H1 (cell line): ENCODE measurements at regions not wholly inside any gene's neighbourhood (a gene's known extent, or its start where the extent isn't known, plus 50 kb on each side); places are given as distances from the start of the nearest gene placed in this dataset.

Source experiments
- CTCF ChIA-PET: fragments of 300-600 bp; sonication (Branson Sonifier 250); formaldehyde crosslinking; loops from one replicate; lab custom pipeline; 2021; ENCODE audit not compliant: partially characterized antibody; lab: Charles Lee
- POLR2A ChIA-PET: fragments of 300-600 bp; sonication (Branson Sonifier 250); formaldehyde crosslinking; loops from one replicate; lab custom pipeline; 2021; ENCODE audit warnings: inconsistent platforms; ENCODE audit not compliant: partially characterized antibody; lab: Charles Lee
- DNase-seq, 2 experiments: peaks; one replicate each; pipeline versions ENCODE4 v3.0.0 to v3.0.0-alpha.2; 2010 to 2022; ENCODE audit warnings: low spot score in 2 of 2, low read depth in 1 of 2, mixed read lengths in 1 of 2
- FAIRE-seq: peaks from 2 replicates; lab custom pipeline; 2011; peaks lifted over from hg19 to GRCh38; lab: Jason Lieb, UNC
- H2AFZ ChIP-seq: 2 replicates; pipeline ENCODE4 v1.8.1; 2012; ENCODE audit warnings: low read length, inconsistent platforms
- H2AK5ac ChIP-seq: 2 replicates; pipeline ENCODE4 v1.6.1; 2013; ENCODE audit warnings: low read depth, low read length
- H2BK120ac ChIP-seq: replicated peaks from 2 replicates; pipeline ENCODE3; 2013; ENCODE audit warnings: low read depth, low read length, inconsistent platforms
- H2BK12ac ChIP-seq: 2 replicates; pipeline ENCODE4 v1.6.1; 2013; ENCODE audit warnings: low read depth, low read length
- H2BK15ac ChIP-seq: 2 replicates; pipeline ENCODE4 v1.6.1; 2013; ENCODE audit warnings: low read length
- H2BK20ac ChIP-seq: 2 replicates; pipeline ENCODE4 v1.6.1; 2013; ENCODE audit warnings: low read length
- H2BK5ac ChIP-seq: 2 replicates; pipeline ENCODE4 v1.6.1; 2013; ENCODE audit warnings: low read depth, low read length
- H3K14ac ChIP-seq: 2 replicates; pipeline ENCODE4 v1.6.1; 2013; ENCODE audit warnings: inconsistent platforms; ENCODE audit not compliant: insufficient read length
- H3K18ac ChIP-seq: 2 replicates; pipeline ENCODE4 v1.6.1; 2013; ENCODE audit warnings: low read length; ENCODE audit errors: extremely low read depth
- H3K23ac ChIP-seq: 2 replicates; pipeline ENCODE4 v1.6.1; 2013; ENCODE audit warnings: inconsistent platforms; ENCODE audit not compliant: insufficient read length
- H3K23me2 ChIP-seq: 2 replicates; pipeline ENCODE4 v1.6.1; 2013; ENCODE audit warnings: low read depth, low read length
- H3K27ac ChIP-seq: 2 replicates; pipeline ENCODE4 v1.6.1; 2011; ENCODE audit warnings: low read depth, low read length, inconsistent platforms
- H3K27me3 ChIP-seq, 4 experiments: replicated peaks in 1 of 4; 1 replicate in 1 of 4; 2 replicates in 3 of 4; pipeline versions ENCODE4 v1.6.1 to v1.8.1; 2011 to 2013; ENCODE audit warnings: low read length in 3 of 4, mild to moderate bottlenecking in 3 of 4, inconsistent platforms in 2 of 4, mixed read lengths in 2 of 4, moderate library complexity in 1 of 4; ENCODE audit not compliant: control insufficient read depth in 3 of 4, insufficient read depth in 3 of 4; ENCODE audit errors: extremely low read depth in 1 of 4
- H3K36me3 ChIP-seq, 4 experiments: 2 replicates each; pipeline versions ENCODE4 v1.6.1 to v1.8.1; 2011 to 2013; ENCODE audit warnings: mild to moderate bottlenecking in 4 of 4, low read length in 3 of 4, moderate library complexity in 2 of 4, control low read depth in 1 of 4, inconsistent platforms in 1 of 4; ENCODE audit not compliant: insufficient read depth in 4 of 4, control insufficient read depth in 2 of 4
- H3K4ac ChIP-seq: replicated peaks from 2 replicates; pipeline ENCODE3; 2013; ENCODE audit warnings: low read length, low read depth, mixed read lengths, inconsistent platforms; ENCODE audit not compliant: insufficient read length
- H3K4me1 ChIP-seq, 4 experiments: replicated peaks in 1 of 4; 1 replicate in 1 of 4; 2 replicates in 3 of 4; pipeline versions ENCODE4 v1.6.1 to v1.8.1; 2011 to 2013; ENCODE audit warnings: low read length in 3 of 4, inconsistent platforms in 2 of 4, mixed read lengths in 1 of 4; ENCODE audit not compliant: insufficient read depth in 4 of 4, control insufficient read depth in 3 of 4
- H3K4me2 ChIP-seq, 2 experiments: 2 replicates each; pipeline versions ENCODE4 v1.6.1 to v1.8.1; 2011 to 2013; ENCODE audit warnings: low read depth in 2 of 2, low read length in 2 of 2, control low read depth in 1 of 2, inconsistent platforms in 1 of 2, mild to moderate bottlenecking in 1 of 2; ENCODE audit not compliant: insufficient read depth in 1 of 2
- H3K4me3 ChIP-seq, 4 experiments: fragments of 200-600, 300-600 bp in 1 of 4; sonication (generic), shearing (Covaris generic), sonication (Bioruptor Twin) in 1 of 4; 2 replicates each; pipeline versions ENCODE4 v1.5.1 to v1.8.1; 2011 to 2016; ENCODE audit warnings: low read length in 4 of 4, low read depth in 3 of 4, control low read depth in 2 of 4, inconsistent platforms in 2 of 4, mild to moderate bottlenecking in 2 of 4, mixed read lengths in 1 of 4, moderate library complexity in 1 of 4; ENCODE audit not compliant: insufficient read depth in 2 of 4; ENCODE audit errors: extremely low read depth in 1 of 4
- H3K56ac ChIP-seq: replicated peaks from 2 replicates; pipeline ENCODE3; 2013; ENCODE audit warnings: low read depth, mild to moderate bottlenecking, mixed read lengths, low read length, inconsistent platforms; ENCODE audit not compliant: insufficient read length
- H3K79me1 ChIP-seq: 2 replicates; pipeline ENCODE4 v1.6.1; 2013; ENCODE audit warnings: low read depth, low read length, control low read depth
- H3K79me2 ChIP-seq, 2 experiments: 2 replicates each; pipeline versions ENCODE4 v1.6.1 to v1.8.1; 2012 to 2013; ENCODE audit warnings: low read length in 2 of 2, mild to moderate bottlenecking in 2 of 2, inconsistent platforms in 1 of 2; ENCODE audit not compliant: insufficient read depth in 2 of 2, control insufficient read depth in 1 of 2
- H3K9ac ChIP-seq, 4 experiments: replicated peaks in 1 of 4; 1 replicate in 1 of 4; 2 replicates in 3 of 4; pipeline versions ENCODE4 v1.6.1 to v1.8.1; 2011 to 2013; ENCODE audit warnings: low read depth in 3 of 4, low read length in 3 of 4, control low read depth in 2 of 4, mild to moderate bottlenecking in 2 of 4, moderate library complexity in 2 of 4, inconsistent platforms in 1 of 4; ENCODE audit errors: extremely low read depth in 1 of 4
- H3K9me3 ChIP-seq, 2 experiments: 2 replicates each; pipeline versions ENCODE4 v1.6.1 to v1.8.1; 2012 to 2013; ENCODE audit warnings: mild to moderate bottlenecking in 2 of 2, moderate library complexity in 2 of 2, control low read depth in 1 of 2, inconsistent platforms in 1 of 2, low read depth in 1 of 2, low read length in 1 of 2, mixed read lengths in 1 of 2; ENCODE audit not compliant: insufficient read depth in 2 of 2
- H4K20me1 ChIP-seq, 2 experiments: replicated peaks in 1 of 2; 2 replicates each; pipeline versions ENCODE3 to v1.8.1; 2011 to 2013; ENCODE audit warnings: inconsistent platforms in 2 of 2, low read length in 2 of 2, mild to moderate bottlenecking in 1 of 2; ENCODE audit not compliant: insufficient read depth in 2 of 2, control insufficient read depth in 1 of 2
- H4K5ac ChIP-seq: 2 replicates; pipeline ENCODE4 v1.6.1; 2013; ENCODE audit warnings: low read length, low read depth, mixed read lengths, inconsistent platforms; ENCODE audit not compliant: insufficient read length
- H4K8ac ChIP-seq: 2 replicates; pipeline ENCODE4 v1.8.0; 2013; ENCODE audit warnings: mild to moderate bottlenecking, moderate library complexity, low read length, inconsistent platforms; ENCODE audit not compliant: insufficient read depth; ENCODE audit errors: extremely low read depth
- H4K91ac ChIP-seq: replicated peaks from 2 replicates; pipeline ENCODE3; 2013; ENCODE audit warnings: low read length, mixed read lengths, inconsistent platforms; ENCODE audit not compliant: insufficient read length
- ATF3 ChIP-seq: IDR thresholded peaks from 2 replicates; pipeline ENCODE4 v1.6.1; 2011; ENCODE audit warnings: low read depth, mild to moderate bottlenecking, low read length; ENCODE audit not compliant: insufficient read depth
- EGR1 ChIP-seq: IDR thresholded peaks from 2 replicates; pipeline ENCODE4 v1.6.1; 2011; ENCODE audit warnings: low read depth, low read length, borderline replicate concordance
- EP300 ChIP-seq, 2 experiments: IDR thresholded peaks; 1 replicate in 1 of 2; 2 replicates in 1 of 2; pipeline ENCODE4 v1.6.1; 2011 to 2012; ENCODE audit warnings: low read depth in 2 of 2, low read length in 2 of 2, mild to moderate bottlenecking in 2 of 2, borderline replicate concordance in 1 of 2, inconsistent platforms in 1 of 2, moderate library complexity in 1 of 2
- GTF2F1 ChIP-seq: IDR thresholded peaks from 2 replicates; pipeline ENCODE4 v1.6.1; 2012; ENCODE audit warnings: low read depth, low read length, improper control_type of control experiment, borderline replicate concordance
- HDAC2 ChIP-seq, 2 experiments: fragments of 300-600 bp in 1 of 2; sonication (generic) in 1 of 2; IDR thresholded peaks; 2 replicates each; pipeline ENCODE4 v1.6.1; 2011 to 2012; ENCODE audit warnings: low read depth in 2 of 2, low read length in 2 of 2, mild to moderate bottlenecking in 2 of 2, moderate library complexity in 2 of 2, borderline replicate concordance in 1 of 2, inconsistent platforms in 1 of 2
- KDM1A ChIP-seq: fragments of 200-600, 300-600 bp; sonication (generic); IDR thresholded peaks from 2 replicates; pipeline ENCODE4 v1.7.1; 2016; ENCODE audit warnings: mild to moderate bottlenecking, low read length, borderline replicate concordance
- KDM5A ChIP-seq: fragments of 200-600 bp; IDR thresholded peaks from 2 replicates; pipeline ENCODE4 v1.7.1; 2012; ENCODE audit warnings: mild to moderate bottlenecking, low read length, inconsistent platforms, mixed read lengths
- PHF8 ChIP-seq: fragments of 200-600 bp; sonication (generic); conservative IDR thresholded peaks from 2 replicates; pipeline ENCODE4 v1.7.1; 2012; ENCODE audit warnings: low read depth, mild to moderate bottlenecking, inconsistent platforms, low read length, moderate library complexity
- SIN3A ChIP-seq, 2 experiments: IDR thresholded peaks in 1 of 2; conservative IDR thresholded peaks in 1 of 2; 2 replicates each; pipeline ENCODE4 v1.6.1; 2011 to 2012; ENCODE audit warnings: low read length in 2 of 2, improper control_type of control experiment in 1 of 2, low read depth in 1 of 2, mild to moderate bottlenecking in 1 of 2
- SIRT6 ChIP-seq: IDR thresholded peaks from one replicate; pipeline ENCODE4 v1.7.1; 2012; ENCODE audit warnings: low read length, inconsistent platforms
- SRF ChIP-seq: IDR thresholded peaks from 2 replicates; pipeline ENCODE4 v1.6.1; 2011; ENCODE audit warnings: mild to moderate bottlenecking, low read depth, low read length, moderate library complexity
- SUZ12 ChIP-seq: fragments of 200-600 bp; sonication (generic); IDR thresholded peaks from 2 replicates; pipeline ENCODE4 v1.6.1; 2012; ENCODE audit warnings: mild to moderate bottlenecking, inconsistent platforms, low read length, moderate library complexity, mixed read lengths
- TAF7 ChIP-seq: optimal IDR thresholded peaks from 2 replicates; pipeline ENCODE3; 2011; ENCODE audit warnings: low read depth, mild to moderate bottlenecking, inconsistent platforms, low read length, moderate library complexity, borderline replicate concordance
- WGBS, 2 experiments: shearing (Covaris generic) in 1 of 2; methylation state at CpG; one replicate each; pipeline versions ENCODE4 v1.1.6 to v1.1.7; 2013 to 2015; ENCODE audit warnings: low lambda C conversion rate in 2 of 2, mixed read lengths in 2 of 2, inconsistent platforms in 1 of 2, low coverage in 1 of 2, missing lambda C conversion rate in 1 of 2; ENCODE audit not compliant: insufficient replicate concordance in 2 of 2, insufficient coverage in 1 of 2, insufficient read length in 1 of 2; ENCODE audit errors: extremely low coverage in 1 of 2, missing lambda C conversion rate in 1 of 2; 5-methylcytosine and 5-hydroxymethylcytosine counted together

DNA sequence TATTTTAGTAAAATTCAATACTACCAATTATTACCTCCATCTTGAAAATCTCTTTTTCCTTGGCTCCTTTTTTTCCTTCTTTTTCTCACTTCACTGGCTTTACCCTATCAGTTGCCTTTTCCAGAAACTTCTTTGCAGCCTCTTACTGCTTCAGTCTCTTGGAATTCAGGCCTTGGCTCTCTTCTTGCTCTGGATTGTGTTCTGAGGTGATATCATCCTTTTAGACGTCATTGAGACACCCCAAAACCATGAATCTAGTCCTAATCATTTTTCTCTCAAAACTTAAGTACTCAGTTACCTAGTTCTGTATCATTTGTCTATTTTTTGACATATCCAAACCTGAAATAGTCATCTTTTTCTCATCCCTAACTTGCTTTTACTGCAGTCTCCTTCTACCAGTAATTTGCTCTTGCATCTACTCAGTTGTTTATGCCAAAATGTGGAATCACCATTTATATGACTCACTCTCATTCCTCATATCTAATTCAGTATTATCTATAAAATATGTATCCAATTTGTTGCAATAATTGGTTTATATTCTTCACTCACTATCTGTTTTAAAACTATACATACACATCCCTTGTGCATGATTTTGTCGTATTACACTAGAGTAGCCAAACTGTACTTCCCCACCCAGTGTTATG lies 703.2 kb upstream of the CCDC54 start:
- Histone ChIP-seq H2BK15ac (no peak overlapping the region), H2BK5ac (no peak overlapping the region), H3K23me2 (peaks cover 1% of the 10 kb centered on the region; the same call in 1 of the 2 replicates), H3K23ac (no peak overlapping the region), H3K4me2 (no peak overlapping the region), H3K18ac (no peak overlapping the region), H3K79me1 (no peaks in the 10 kb centered on the region), H3K27me3 (no peaks in the 10 kb centered on the region), H2BK12ac (no peak overlapping the region), H3K79me2 (no peaks in the 10 kb centered on the region), H2AK5ac (no peak overlapping the region), H2BK20ac (no peak overlapping the region), H3K36me3 (no peaks in the 10 kb centered on the region), H3K27ac (no peak overlapping the region), H2BK120ac (no peak overlapping the region), H3K4me1 (no peaks in the 10 kb centered on the region), H3K4ac (no peak overlapping the region), H2AFZ (no peak overlapping the region), H3K56ac (no peak overlapping the region), H4K8ac (no peak overlapping the region), H4K20me1 (no peaks in the 10 kb centered on the region), H3K9me3 (no peaks in the 10 kb centered on the region), H3K14ac (no peak overlapping the region), H3K4me3 (no peak overlapping the region), H4K5ac (no peak overlapping the region), H3K9ac (no peak overlapping the region), H4K91ac (no peak overlapping the region)
- POLR2A ChIA-PET = no interaction called here
- FAIRE-seq (no peak), DNase-seq (no peak)
- 91% methylated on average over 2 of the region's 2 CpGs; no CpG with 5 or more reads in 1 of the 2 experiments for WGBS, 2 experiments
- CTCF ChIA-PET = no interaction called here
- no peak for TF ChIP-seq SRF
- no peak for TF ChIP-seq KDM5A
- no peak for TF ChIP-seq SUZ12
- no peak for TF ChIP-seq GTF2F1
- no peak for TF ChIP-seq EP300 (IDR thresholded peaks at IDR 0.05; ENCODE audit: borderline replicate concordance in 1 of 2, low read depth in 2 of 2, low read length in 2 of 2)
- TF ChIP-seq ATF3 = no peak
- TF ChIP-seq SIRT6 = no peak
- no peak for TF ChIP-seq SIN3A (conservative IDR thresholded peaks at IDR 0.05 in 1 of 2, IDR thresholded peaks at IDR 0.05 in 1 of 2; ENCODE audit: low read depth in 1 of 2, low read length in 2 of 2)
- no peak for TF ChIP-seq PHF8
- no peak for TF ChIP-seq HDAC2 (IDR thresholded peaks at IDR 0.05; ENCODE audit: borderline replicate concordance in 1 of 2, low read depth in 2 of 2, low read length in 2 of 2)
- no peak for TF ChIP-seq EGR1
- TF ChIP-seq KDM1A = no peak
- no peak for TF ChIP-seq TAF7
